NCI-H2227 (cell line): ENCODE measurements at regions not wholly inside any gene's neighbourhood (a gene's known extent, or its start where the extent isn't known, plus 50 kb on each side); places are given as distances from the start of the nearest gene placed in this dataset.

Experiments used
- DNase-seq: peaks from one replicate; lab custom pipeline; 2025; ENCODE audit not compliant: unreplicated experiment; lab: John Stamatoyannopoulos, UW

- DNase-seq, result no peak
These were observed 697.0 kb downstream of the LIG4 start for GRCh38 chr13:107518292-107518691.

- DNase-seq, result no peak
These were observed 698.8 kb downstream of the LIG4 start for GRCh38 chr13:107516517-107516916.

- no peak for DNase-seq
These were observed 702.8 kb downstream of the LIG4 start for GRCh38 chr13:107512551-107512950.

GRCh38 chr13:107497661-107498060 is 717.7 kb downstream of the LIG4 start:
- DNase-seq, result no peak

- DNase-seq, result no peak
These were observed 722.1 kb downstream of the LIG4 start for GRCh38 chr13:107493266-107493665.

GRCh38 chr13:107482688-107483087 is 732.6 kb downstream of the LIG4 start:
- no peak for DNase-seq

GRCh38 chr13:107480130-107480529 is 735.2 kb downstream of the LIG4 start:
- DNase-seq, result no peak

GRCh38 chr13:107477772-107478379 is 737.5 kb downstream of the LIG4 start:
- no peak for DNase-seq

- no peak for DNase-seq
These were observed 739.4 kb downstream of the LIG4 start for GRCh38 chr13:107475753-107476453.

- DNase-seq, result no peak
These were observed 742.1 kb downstream of the LIG4 start for GRCh38 chr13:107473253-107473652.

GRCh38 chr13:107466326-107467099 is 748.8 kb downstream of the LIG4 start:
- DNase-seq, result no peak

GRCh38 chr13:107462501-107462900 is 752.8 kb downstream of the LIG4 start:
- no peak for DNase-seq

- DNase-seq, result no peak
These were observed 753.6 kb downstream of the LIG4 start for GRCh38 chr13:107461751-107462150.

- DNase-seq, result no peak
These were observed 755.9 kb downstream of the LIG4 start for GRCh38 chr13:107459430-107459829.

- DNase-seq, result no peak
These were observed 757.1 kb downstream of the LIG4 start for GRCh38 chr13:107458269-107458668.

- no peak for DNase-seq
These were observed 757.6 kb downstream of the LIG4 start for GRCh38 chr13:107457686-107458085.

- no peak for DNase-seq
These were observed 758.9 kb downstream of the LIG4 start for GRCh38 chr13:107456431-107456830.

GRCh38 chr13:107452833-107453232 is 762.5 kb downstream of the LIG4 start:
- no peak for DNase-seq

- no peak for DNase-seq
These were observed 764.4 kb downstream of the LIG4 start for GRCh38 chr13:107450931-107451330.

GRCh38 chr13:107450431-107450830 is 764.9 kb downstream of the LIG4 start:
- DNase-seq, result no peak

GRCh38 chr13:107447591-107447990 is 767.7 kb downstream of the LIG4 start:
- DNase-seq, result no peak

GRCh38 chr13:107441279-107441678 is 774.1 kb downstream of the LIG4 start:
- DNase-seq, result no peak
